ENCODE measurements at regions not wholly inside any gene's neighbourhood (a gene's known extent, or its start where the extent isn't known, plus 50 kb on each side); places are given as distances from the start of the nearest gene placed in this dataset.

DNA sequence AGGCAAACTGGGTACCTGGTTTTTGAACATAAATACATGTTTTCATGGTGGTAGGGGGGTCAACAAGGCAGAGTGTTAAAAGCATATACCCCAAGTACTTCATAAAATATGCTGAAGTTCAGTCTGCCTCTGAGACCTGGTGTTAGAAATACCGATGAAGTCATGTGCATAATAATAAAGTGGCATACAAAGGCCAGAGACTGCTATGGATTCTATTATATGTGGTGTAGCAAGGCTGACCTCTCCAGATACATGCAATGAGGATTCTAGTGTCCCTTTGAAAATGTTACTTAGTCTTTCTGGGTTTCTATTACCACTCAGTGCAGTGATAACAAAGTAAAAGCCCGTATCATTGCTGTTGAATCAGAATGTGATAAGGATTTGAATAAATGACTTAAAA, 487.5 kb upstream of the ZNF608 start:
- TF ChIP-seq NR2F2 (IDR thresholded peaks at IDR 0.05; ENCODE audit: borderline replicate concordance, low read depth) (no peak), HNRNPLL (IDR thresholded peaks at IDR 0.05; ENCODE audit: low read depth, low read length, poor library complexity, severe bottlenecking) (no peak), POLR2A (IDR thresholded peaks at IDR 0.05; ENCODE audit: insufficient read depth in 1 of 2, low read depth in 2 of 2, low read length in 2 of 2) (no peak), JUNB (CRISPR knock-in tag; IDR thresholded peaks at IDR 0.05; ENCODE audit: borderline replicate concordance) (no peak), FOXM1 (CRISPR knock-in tag; IDR thresholded peaks at IDR 0.05) (no peak), MYC (CRISPR knock-in tag; IDR thresholded peaks at IDR 0.05; ENCODE audit: borderline replicate concordance) (no peak), TP53 (CRISPR knock-in tag; conservative IDR thresholded peaks at IDR 0.05) (no peak), KLF16 (CRISPR knock-in tag; IDR thresholded peaks at IDR 0.05) (no peak), CEBPB (IDR thresholded peaks at IDR 0.05; ENCODE audit: borderline replicate concordance, low read depth, low read length) (no peak), SP1 (IDR thresholded peaks at IDR 0.05) (no peak), SP1 (CRISPR knock-in tag; IDR thresholded peaks at IDR 0.05) (no peak)
- TF ChIP-seq, protein P1, sequence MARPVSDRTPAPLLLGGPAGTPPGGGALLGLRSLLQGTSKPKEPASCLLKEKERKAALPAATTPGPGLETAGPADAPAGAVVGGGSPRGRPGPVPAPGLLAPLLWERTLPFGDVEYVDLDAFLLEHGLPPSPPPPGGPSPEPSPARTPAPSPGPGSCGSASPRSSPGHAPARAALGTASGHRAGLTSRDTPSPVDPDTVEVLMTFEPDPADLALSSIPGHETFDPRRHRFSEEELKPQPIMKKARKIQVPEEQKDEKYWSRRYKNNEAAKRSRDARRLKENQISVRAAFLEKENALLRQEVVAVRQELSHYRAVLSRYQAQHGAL (CRISPR knock-in tag; IDR thresholded peaks at IDR 0.05; ENCODE audit: not compliant biosample characterization): no peak

Measured in HepG2 (cell line).